NCI-H748 (cell line): ENCODE measurements at regions not wholly inside any gene's neighbourhood (a gene's known extent, or its start where the extent isn't known, plus 50 kb on each side); places are given as distances from the start of the nearest gene placed in this dataset.

Experiments
- DNase-seq: peaks from one replicate; lab custom pipeline; 2025; ENCODE audit not compliant: unreplicated experiment; lab: John Stamatoyannopoulos, UW

DNA sequence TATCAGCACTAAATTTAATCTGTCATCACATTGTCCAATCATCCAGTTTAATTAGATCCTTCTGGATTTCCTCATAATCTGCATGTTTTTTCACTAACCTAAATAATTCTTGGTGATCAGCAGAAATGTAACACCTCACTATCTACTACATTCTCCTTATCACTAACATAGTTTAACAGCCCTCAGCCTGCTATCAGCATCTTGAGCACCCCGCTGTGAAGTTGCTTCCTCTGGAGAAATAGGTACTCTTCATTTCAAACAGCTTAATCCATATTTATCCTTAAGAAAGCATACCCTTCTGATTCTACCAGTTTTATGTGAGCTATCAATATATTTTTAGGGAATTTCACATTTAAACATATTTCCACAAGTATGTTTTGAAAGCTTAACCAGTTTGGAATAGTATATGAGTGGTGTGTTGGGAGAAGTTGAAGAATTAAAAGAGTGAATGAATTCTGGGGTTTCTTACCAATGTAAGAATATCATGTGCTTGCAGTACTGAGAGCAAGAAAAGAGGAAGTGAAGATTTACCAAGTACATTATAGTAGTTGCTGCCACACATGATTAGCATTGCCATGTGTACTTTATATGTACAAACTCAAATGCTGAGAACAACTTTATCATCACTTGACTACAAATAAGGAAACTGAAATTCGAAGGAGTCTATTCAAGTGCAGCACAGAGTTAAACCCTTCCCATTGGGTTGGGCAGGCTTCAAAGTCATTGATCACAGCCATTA is 771.1 kb upstream of the ADGRL4 start:
- DNase-seq = no peak

DNA sequence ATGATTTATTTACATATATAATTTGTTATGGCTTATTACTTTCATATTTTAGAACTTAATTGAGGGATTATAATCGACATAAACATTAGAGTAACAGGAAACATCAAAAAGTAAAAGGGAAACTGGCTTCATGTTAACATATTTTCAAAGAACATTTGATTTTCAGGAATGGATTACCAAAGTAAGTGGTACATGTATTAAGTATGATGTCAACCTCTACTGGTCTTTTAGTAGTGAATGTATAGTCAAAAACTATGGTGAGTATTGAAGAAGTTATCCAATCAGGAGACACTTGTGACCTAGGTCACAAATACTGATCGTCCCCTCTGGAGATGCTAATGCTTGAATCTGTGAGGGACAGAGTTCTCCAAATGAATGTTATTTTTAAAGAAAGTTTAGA is 768.9 kb upstream of the ADGRL4 start:
- no peak for DNase-seq

- no peak for DNase-seq
Measured at GRCh38 chr1:79773385-79773784, 766.9 kb upstream of the ADGRL4 start.

DNA sequence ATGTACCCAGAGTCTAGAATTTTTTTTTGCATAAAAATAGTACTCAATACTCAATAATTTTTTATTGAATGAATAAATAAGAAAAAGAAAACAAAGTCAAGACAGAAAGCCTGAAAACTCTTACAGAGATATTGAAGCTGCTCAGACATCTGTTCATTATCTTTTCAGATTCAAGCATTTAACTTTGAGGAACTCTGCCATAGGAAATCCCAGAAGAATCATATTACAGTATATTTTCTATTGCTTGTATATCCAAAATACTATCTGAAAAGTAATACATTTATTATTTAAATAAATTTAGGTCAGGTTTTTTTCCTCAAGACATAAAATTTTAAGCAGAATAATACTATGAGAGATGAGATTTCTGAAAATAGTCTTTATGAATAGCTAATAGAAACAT is 755.9 kb upstream of the ADGRL4 start:
- no peak for DNase-seq

DNA sequence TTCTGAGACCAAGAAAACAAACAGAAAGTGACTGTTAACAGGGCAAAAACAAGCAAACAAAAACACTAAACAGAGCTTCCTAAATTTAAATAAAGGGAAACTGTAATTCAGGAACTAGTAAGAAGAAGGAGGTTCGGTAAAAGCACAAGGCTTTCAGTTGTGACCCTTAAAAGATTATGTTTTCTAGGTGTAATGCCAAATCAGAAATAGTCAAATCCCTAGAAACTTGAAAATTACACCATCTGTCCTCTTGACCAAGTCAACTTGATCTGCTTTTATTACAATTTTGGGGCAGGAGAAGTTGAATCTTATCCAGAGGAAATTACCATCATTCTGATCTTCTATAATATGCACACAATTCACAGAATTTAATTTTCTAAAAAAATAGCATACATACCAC is 754.0 kb upstream of the ADGRL4 start:
- no peak for DNase-seq

- DNase-seq = no peak
Measured at GRCh38 chr1:79749607-79750006, 743.1 kb upstream of the ADGRL4 start.

DNA sequence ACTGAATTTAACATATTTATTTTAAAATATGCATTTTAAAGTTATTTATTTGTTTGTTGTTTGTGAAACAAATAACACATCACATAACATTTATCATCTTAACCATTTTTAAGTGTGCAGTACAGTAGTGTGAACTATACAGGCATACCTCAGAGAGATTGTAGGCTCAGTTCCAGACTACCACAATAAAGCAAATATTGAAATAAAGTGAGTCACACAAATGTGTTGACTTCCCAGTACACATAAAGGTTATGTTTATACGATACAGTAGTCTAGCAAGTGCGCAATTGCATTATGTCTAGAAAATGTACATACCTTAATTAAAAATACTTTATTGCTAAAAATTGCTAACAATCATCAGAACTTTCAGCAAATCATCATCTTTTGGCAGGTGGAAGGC is 739.4 kb upstream of the ADGRL4 start:
- peak; percentile 54 for DNase-seq

DNA sequence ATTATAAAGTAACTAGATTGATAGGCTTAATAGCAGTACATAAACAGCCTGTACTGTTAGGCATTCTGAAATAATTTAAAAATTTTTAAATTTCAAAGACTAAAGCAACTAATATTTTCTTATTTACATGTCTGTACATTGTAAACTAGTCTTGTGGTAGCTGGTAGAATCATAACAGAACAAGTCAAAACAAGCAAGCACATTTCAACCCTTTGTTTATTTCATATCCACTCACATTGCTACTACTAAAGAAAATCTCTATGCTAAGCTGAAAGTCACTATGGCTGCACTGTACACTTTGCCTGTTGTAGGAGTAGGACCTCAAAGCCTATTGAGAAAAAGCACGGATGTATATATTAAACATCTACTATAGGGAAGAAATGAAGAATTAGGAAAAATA is 738.2 kb upstream of the ADGRL4 start:
- peak; percentile 3 for DNase-seq

DNA sequence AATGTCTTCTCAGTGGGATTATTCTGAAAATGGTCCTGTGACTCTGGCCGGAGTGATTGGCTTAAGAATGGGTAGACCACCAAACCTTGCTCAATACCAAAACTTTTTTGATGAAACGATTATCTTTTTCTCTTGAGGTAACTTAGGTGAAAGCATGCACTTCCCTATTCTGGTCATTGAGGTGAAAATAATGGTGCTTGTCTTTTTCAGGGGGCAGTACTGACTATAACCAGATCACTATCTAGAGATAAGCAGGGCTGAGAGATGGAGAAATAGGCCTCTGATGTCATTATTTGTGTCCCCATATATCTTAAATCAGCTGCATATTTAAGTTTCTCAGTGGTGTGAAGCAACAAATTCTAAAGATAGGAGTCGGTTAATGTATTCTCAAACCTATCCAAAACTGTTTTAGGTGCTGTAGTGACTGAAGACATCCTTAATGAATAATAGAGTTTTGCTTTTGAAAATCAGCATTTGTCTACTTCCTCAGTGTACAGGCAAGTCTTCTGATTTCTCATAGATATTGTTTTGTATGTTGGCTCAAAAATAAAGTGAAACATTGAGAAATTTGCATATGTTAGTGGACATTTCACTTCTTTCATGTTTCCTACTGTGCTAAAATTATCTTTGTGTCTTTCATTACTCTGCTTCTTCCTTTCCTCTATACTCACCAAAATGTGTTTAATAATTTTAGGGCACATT is 735.3 kb upstream of the ADGRL4 start:
- no peak for DNase-seq

DNA sequence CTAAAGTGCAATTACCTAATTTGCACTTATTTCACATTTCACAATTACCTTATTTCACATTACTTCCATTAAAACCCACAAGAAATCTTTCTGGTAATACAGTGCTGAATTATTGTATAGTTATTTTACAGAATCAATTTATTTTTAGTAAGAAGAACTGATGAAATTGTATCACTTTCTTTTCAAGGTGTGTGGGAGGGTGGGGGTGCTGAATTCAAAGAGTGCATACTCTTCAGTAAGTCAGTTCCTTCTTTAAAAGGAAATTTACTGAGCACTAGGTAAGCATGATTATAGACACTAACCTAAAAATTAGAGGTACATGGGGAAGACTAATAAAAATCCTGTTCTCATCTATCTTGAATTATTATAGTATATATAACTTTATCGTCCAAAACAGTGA is 731.6 kb upstream of the ADGRL4 start:
- no peak for DNase-seq

DNA sequence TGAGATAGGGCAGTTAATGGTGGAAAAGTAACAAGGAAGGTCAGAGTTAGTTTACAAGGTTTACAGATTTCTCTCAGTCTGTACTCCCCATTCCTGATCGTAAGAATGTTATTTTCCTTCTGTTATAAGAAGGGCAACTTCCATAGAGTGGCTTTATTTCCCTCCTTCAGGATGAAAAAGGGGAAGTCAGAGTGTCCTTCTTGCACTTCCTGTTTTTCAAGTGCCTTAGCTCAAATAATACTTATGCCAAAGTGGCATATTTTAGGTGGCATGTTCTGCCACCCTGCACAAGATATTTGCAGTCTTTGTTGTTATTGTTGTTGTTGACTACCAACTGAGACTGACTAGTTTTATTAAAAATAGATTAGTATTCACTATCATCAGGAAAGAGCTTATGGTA is 730.7 kb upstream of the ADGRL4 start:
- DNase-seq = no peak

DNA sequence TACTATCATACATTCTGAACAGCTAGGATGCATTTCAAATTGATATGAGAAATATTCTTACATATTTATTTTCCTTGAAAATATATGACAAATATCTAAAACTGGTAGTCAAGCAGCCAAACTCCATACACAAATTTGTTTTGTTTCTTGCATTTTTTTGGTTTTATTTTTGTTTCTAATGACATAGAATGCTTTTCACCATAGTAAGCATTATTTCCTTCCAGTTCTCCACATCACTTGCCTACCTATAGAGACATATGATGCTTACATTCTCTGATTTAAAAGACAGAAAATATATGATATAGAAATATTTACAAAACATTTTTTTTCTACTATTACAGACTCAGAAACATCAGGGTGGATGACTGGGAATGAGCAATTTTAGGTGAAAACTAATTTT is 726.4 kb upstream of the ADGRL4 start:
- DNase-seq = no peak

GRCh38 chr1:79726911-79727310 is 720.4 kb upstream of the ADGRL4 start:
- DNase-seq = no peak

GRCh38 chr1:79726321-79726720 is 719.8 kb upstream of the ADGRL4 start:
- no peak for DNase-seq

DNA sequence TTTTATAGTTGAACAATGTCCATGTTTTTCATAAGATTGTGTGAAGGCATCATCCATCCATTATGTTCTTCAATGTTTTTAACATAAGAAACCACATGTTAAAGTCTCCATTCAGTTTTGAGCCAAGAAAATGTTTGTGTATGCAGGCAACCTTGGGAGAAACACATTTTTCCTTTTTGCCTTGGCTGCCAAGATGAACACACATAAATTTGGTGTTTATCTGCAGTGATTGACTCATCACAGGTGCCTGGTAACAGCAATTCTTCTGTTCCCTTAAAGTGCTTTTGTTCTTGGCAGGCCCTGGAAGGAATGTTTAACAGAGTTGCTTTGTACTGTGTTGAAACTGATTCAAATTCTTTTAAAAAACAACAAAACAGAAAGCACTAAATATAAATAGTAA is 709.9 kb upstream of the ADGRL4 start:
- DNase-seq = no peak

- DNase-seq = no peak
Measured at GRCh38 chr1:79714664-79715063, 708.1 kb upstream of the ADGRL4 start.

DNA sequence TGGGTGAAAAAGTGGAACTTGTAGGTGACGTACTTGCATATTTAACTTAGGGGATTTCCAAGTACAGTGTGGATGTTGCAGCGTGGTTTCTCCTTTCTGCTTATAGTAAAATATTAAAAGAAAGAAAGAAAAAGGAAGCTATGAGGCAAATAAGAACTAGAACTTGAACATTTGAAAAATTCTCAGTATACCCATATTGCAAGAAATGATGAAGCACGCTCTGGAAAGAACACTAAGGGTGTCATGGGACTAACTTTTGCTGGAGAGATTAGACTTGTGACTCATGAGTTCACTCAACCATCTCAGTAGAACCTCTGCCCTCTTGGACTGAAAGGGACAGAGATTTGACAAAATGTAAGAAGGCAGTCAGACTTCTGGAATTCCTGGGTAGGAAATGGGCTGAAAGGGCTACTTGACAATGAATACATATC is 704.5 kb upstream of the ADGRL4 start:
- DNase-seq = no peak

- no peak for DNase-seq
Measured at GRCh38 chr1:79708646-79709265, 702.2 kb upstream of the ADGRL4 start.

- no peak for DNase-seq
Measured at GRCh38 chr1:79705218-79705617, 698.7 kb upstream of the ADGRL4 start.

- DNase-seq = no peak
Measured at GRCh38 chr1:79704067-79704466, 697.5 kb upstream of the ADGRL4 start.

- DNase-seq = peak; percentile 80
Measured at GRCh38 chr1:79702336-79702999, 695.9 kb upstream of the ADGRL4 start.

- DNase-seq = no peak
Measured at GRCh38 chr1:79695138-79695537, 688.6 kb upstream of the ADGRL4 start.
